ENCODE measurements at regions not wholly inside any gene's neighbourhood (a gene's known extent, or its start where the extent isn't known, plus 50 kb on each side); places are given as distances from the start of the nearest gene placed in this dataset.

GRCh38 chr5:133686566-133686965, 74.2 kb upstream of the FSTL4 start:
- TF ChIP-seq, protein P1, sequence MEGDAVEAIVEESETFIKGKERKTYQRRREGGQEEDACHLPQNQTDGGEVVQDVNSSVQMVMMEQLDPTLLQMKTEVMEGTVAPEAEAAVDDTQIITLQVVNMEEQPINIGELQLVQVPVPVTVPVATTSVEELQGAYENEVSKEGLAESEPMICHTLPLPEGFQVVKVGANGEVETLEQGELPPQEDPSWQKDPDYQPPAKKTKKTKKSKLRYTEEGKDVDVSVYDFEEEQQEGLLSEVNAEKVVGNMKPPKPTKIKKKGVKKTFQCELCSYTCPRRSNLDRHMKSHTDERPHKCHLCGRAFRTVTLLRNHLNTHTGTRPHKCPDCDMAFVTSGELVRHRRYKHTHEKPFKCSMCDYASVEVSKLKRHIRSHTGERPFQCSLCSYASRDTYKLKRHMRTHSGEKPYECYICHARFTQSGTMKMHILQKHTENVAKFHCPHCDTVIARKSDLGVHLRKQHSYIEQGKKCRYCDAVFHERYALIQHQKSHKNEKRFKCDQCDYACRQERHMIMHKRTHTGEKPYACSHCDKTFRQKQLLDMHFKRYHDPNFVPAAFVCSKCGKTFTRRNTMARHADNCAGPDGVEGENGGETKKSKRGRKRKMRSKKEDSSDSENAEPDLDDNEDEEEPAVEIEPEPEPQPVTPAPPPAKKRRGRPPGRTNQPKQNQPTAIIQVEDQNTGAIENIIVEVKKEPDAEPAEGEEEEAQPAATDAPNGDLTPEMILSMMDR (IDR thresholded peaks at IDR 0.05; ENCODE audit: extremely low read depth, missing control alignments) = no peak
- DNase-seq (ENCODE audit: low spot score) = no peak

DNA sequence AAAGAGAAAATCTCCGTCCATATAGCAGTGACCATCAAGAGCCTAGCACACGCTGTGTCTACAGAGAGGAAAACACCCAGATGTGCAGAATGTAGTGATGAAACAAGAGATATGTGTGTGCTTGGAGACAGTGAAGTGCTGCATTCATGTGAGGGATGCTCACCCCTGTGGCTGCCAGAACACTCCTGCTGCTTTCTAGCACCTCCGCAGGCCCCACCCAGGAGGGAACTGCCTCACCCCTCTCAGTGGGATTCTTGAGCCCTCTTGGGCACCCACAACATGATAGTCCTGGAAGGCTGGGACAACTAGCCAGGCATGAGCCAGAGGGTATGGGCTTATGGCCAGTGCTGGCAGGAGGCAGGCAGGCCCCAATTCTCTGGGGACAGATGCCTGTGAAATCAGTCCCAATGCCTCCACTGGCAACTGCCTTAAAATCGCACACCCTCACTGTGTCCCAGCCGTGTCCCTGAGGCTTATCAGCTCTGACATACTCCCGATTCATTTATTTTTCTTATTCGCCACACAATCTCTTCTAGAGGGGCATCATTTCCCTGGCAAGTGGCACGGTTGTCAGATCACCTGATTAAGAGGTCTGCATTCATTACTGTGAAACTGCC, 73.2 kb upstream of the FSTL4 start:
- TF ChIP-seq, protein P1 (IDR thresholded peaks at IDR 0.05; ENCODE audit: extremely low read depth, missing control alignments) = no peak
- DNase-seq (ENCODE audit: low spot score) = no peak

DNA sequence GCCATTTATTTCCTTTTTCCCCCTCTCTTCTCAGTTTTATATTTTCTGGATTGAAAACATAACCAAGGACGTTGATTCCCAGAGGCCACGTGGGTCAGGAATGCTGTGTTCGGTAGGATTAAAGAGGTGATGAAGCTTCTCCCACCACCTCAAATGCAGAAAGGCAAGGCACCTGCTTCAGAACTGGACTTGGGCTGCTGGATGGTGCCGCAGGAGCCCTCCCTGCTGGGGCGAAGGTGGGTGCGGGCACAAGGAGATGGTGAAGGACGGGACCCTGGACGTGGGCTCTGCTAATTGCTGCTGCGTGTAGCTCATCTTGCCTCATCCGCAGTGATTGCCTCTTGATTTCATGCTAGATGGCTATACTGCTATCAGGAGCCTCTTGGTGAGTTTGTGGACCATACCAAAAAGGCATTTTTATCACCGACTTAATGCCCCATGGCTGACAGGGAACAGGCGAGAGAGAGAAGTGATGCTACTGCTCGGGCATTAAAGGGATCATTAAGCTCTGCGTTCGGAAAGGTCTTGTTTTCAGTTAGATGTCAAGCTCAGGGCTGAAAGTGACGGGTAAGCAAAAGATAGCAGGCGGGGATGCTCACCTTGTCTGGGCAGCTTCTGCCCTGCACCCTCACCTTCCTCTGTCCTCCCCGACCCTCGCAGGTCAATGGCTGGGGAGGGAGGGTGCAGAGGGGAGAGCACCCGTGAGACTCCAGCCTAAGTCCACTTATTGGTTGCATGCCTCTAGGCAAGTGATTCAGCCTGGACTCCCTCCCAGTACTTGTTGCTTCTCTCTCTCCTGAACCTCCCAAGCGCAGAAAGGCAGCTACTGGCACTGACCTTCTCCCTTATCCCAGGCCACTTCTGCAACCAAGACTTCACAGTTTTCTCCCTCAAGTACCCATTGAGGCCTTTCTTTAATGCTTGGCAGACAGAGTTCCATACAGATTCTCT, 71.6 kb upstream of the FSTL4 start:
- no peak for DNase-seq (ENCODE audit: low spot score)
- TF ChIP-seq, protein P1 (IDR thresholded peaks at IDR 0.05; ENCODE audit: extremely low read depth, missing control alignments) = no peak

DNA sequence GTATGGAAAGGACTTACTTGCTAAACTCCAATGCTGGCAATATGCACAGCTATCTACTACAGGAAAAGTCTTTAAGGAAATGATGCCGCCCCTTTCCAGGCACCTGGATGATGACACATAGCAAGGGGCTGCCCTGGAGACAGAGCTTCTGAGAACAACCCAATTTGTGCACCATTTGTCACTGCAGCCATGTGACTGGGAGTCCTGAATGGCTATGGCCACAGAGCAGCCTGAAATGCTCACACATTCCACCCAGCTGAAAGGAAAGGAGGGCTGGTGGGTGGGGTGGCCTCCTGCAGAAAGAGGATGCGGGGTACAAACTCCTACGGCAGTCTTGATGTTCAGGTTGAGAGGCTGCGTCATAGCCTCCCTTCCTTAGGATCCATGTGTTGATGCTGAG, 70.1 kb upstream of the FSTL4 start:
- TF ChIP-seq, protein P1 (IDR thresholded peaks at IDR 0.05; ENCODE audit: extremely low read depth, missing control alignments) = no peak

GRCh38 chr5:133681896-133682295, 69.6 kb upstream of the FSTL4 start:
- no peak for DNase-seq (ENCODE audit: low spot score)
- TF ChIP-seq, protein P1 (IDR thresholded peaks at IDR 0.05; ENCODE audit: extremely low read depth, missing control alignments) = no peak

More for the DNA sequence above, 70.1 kb upstream of the FSTL4 start:
- no peak for DNase-seq (ENCODE audit: low spot score)

GRCh38 chr5:133680830-133681565, 68.7 kb upstream of the FSTL4 start:
- TF ChIP-seq, protein P1 (IDR thresholded peaks at IDR 0.05; ENCODE audit: extremely low read depth, missing control alignments) = no peak
- no peak for DNase-seq (ENCODE audit: low spot score)

Data from GM20000 (cell line).